HepG2 (cell line): ENCODE measurements at regions not wholly inside any gene's neighbourhood (a gene's known extent, or its start where the extent isn't known, plus 50 kb on each side); places are given as distances from the start of the nearest gene placed in this dataset.

Source experiments
- ATAC-seq: fragments of 200-7000 bp; cut with Tn5 transposase; 3 replicates; pipeline ENCODE4 v1.9.1; 2020; ENCODE audit warnings: mild to moderate bottlenecking, moderate library complexity
- BruUV-seq: library from RNA; stranded (reverse); fragments of 400-500 nt; replicated peaks from 2 replicates; lab custom pipeline; 2021; lab: Mats Ljungman, UMichigan
- CTCF ChIA-PET: fragments of 300-600 bp; formaldehyde crosslinking; extraction: SDS; loops from one replicate; lab custom pipeline; 2021; ENCODE audit warnings: low total read pairs, inconsistent platforms, low intra/inter-chr PET ratio; lab: Yijun Ruan, JAX
- POLR2A ChIA-PET: fragments of 350-600 bp; sonication (Branson Sonifier 250); formaldehyde crosslinking; loops from one replicate; lab custom pipeline; 2020; ENCODE audit warnings: antibody characterized with exemption, inconsistent platforms; lab: Yijun Ruan, JAX
- DNase-seq: peaks from one replicate; pipeline ENCODE4 v3.0.0-alpha.2; 2015; ENCODE audit warnings: low spot score
- FAIRE-seq: peaks from 3 replicates; lab custom pipeline; 2011; peaks lifted over from hg19 to GRCh38; lab: Jason Lieb, UNC
- H2AFZ ChIP-seq: one replicate; pipeline ENCODE4 v1.6.1; 2011; ENCODE audit warnings: low read length, inconsistent platforms
- H3K27ac ChIP-seq: fragments of 300-600 bp; 3 replicates; pipeline ENCODE4 v1.8.0; 2011; ENCODE audit warnings: mixed run types, mild to moderate bottlenecking, mixed read lengths, low read length, inconsistent platforms; ENCODE audit not compliant: insufficient read depth; ENCODE audit errors: extremely low read length
- H3K27me3 ChIP-seq, 2 experiments: fragments of 200-600 bp in 1 of 2; 2 replicates in 1 of 2; 3 replicates in 1 of 2; pipeline versions ENCODE4 v1.6.0 to v1.8.0; 2011; ENCODE audit warnings: low read length in 2 of 2, mild to moderate bottlenecking in 2 of 2, moderate library complexity in 2 of 2, inconsistent platforms in 1 of 2; ENCODE audit not compliant: insufficient read depth in 2 of 2, control insufficient read depth in 1 of 2
- H3K36me3 ChIP-seq, 2 experiments: fragments of 200-600 bp in 1 of 2; replicated peaks in 1 of 2; 2 replicates in 1 of 2; 3 replicates in 1 of 2; pipeline versions ENCODE4 v1.5.1 to v1.8.0; 2011; ENCODE audit warnings: low read length in 2 of 2, inconsistent platforms in 1 of 2; ENCODE audit not compliant: insufficient read depth in 2 of 2, control insufficient read depth in 1 of 2
- H3K4me1 ChIP-seq: 2 replicates; pipeline ENCODE4 v1.5.1; 2012; ENCODE audit warnings: low read length, inconsistent platforms; ENCODE audit not compliant: insufficient read depth
- H3K4me2 ChIP-seq: 2 replicates; pipeline ENCODE4 v1.6.0; 2011; ENCODE audit warnings: low read depth, low read length, inconsistent platforms
- H3K4me3 ChIP-seq, 3 experiments: fragments of 200-600 bp in 1 of 3; sonication (generic), shearing (Covaris generic) in 1 of 3; replicated peaks in 1 of 3; 2 replicates each; pipeline ENCODE4 v1.5.1; 2011 to 2016; ENCODE audit warnings: low read length in 3 of 3, inconsistent platforms in 2 of 3, low read depth in 2 of 3, mild to moderate bottlenecking in 2 of 3, control low read depth in 1 of 3, mixed read lengths in 1 of 3; ENCODE audit not compliant: insufficient read depth in 1 of 3
- H3K79me2 ChIP-seq: one replicate; pipeline ENCODE4 v1.6.1; 2011; ENCODE audit warnings: low read length, inconsistent platforms; ENCODE audit not compliant: insufficient read depth
- H3K9ac ChIP-seq: 2 replicates; pipeline ENCODE4 v1.6.0; 2011; ENCODE audit warnings: mild to moderate bottlenecking, low read depth, low read length, inconsistent platforms; ENCODE audit not compliant: insufficient read depth
- H3K9me3 ChIP-seq: 2 replicates; pipeline ENCODE4 v1.5.1; 2012; ENCODE audit warnings: mild to moderate bottlenecking, low read length
- H4K20me1 ChIP-seq: 2 replicates; pipeline ENCODE4 v1.6.0; 2011; ENCODE audit warnings: inconsistent platforms, mild to moderate bottlenecking, low read length, moderate library complexity; ENCODE audit not compliant: insufficient read depth
- ASH2L ChIP-seq: fragments of 300-600, 200-600 bp; sonication (generic); IDR thresholded peaks from 2 replicates; pipeline ENCODE4 v1.7.0; 2017; ENCODE audit warnings: low read depth, mild to moderate bottlenecking, moderate library complexity, mixed read lengths, low read length; ENCODE audit not compliant: insufficient read length
- E2F5 ChIP-seq: sonication (generic); formaldehyde crosslinking; conservative IDR thresholded peaks from 2 replicates; pipeline ENCODE4 v1.4.0; 2020; ENCODE audit warnings: missing genetic modification reagents
- HOXA3 ChIP-seq: sonication (generic); formaldehyde crosslinking; IDR thresholded peaks from 2 replicates; pipeline ENCODE4 v1.5.0; 2020; ENCODE audit warnings: missing genetic modification reagents
- NFKBIZ ChIP-seq: IDR thresholded peaks from 2 replicates; pipeline ENCODE4 v1.6.1; 2018; ENCODE audit warnings: missing genetic modification reagents, missing compliant biosample characterization
- SMARCC2 ChIP-seq: fragments of 450-650 bp; IDR thresholded peaks from 2 replicates; pipeline ENCODE4 v1.6.1; 2017; ENCODE audit warnings: antibody characterized with exemption, mild to moderate bottlenecking
- USF2 ChIP-seq, 2 experiments: sonication (generic) in 1 of 2; formaldehyde crosslinking in 1 of 2; IDR thresholded peaks; 2 replicates each; pipeline versions ENCODE4 v1.5.1 to v1.6.1; 2011 to 2020; ENCODE audit warnings: borderline replicate concordance in 1 of 2, low read depth in 1 of 2, low read length in 1 of 2, mild to moderate bottlenecking in 1 of 2, missing genetic modification reagents in 1 of 2, moderate library complexity in 1 of 2
- ZNF205 ChIP-seq: IDR thresholded peaks from 2 replicates; pipeline ENCODE4 v1.6.1; 2018; ENCODE audit warnings: missing biosample characterization, missing genetic modification reagents
- ZNF503 ChIP-seq: sonication (generic); formaldehyde crosslinking; IDR thresholded peaks from 2 replicates; pipeline ENCODE4 v1.4.0; 2020; ENCODE audit warnings: missing genetic modification reagents
- ZNF558 ChIP-seq: sonication (generic); formaldehyde crosslinking; IDR thresholded peaks from 2 replicates; pipeline ENCODE4 v1.9.0; 2022; ENCODE audit warnings: mild to moderate bottlenecking, missing genetic modification reagents, borderline replicate concordance
- ZNF629 ChIP-seq: sonication (generic); formaldehyde crosslinking; conservative IDR thresholded peaks from 2 replicates; pipeline ENCODE4 v1.5.0; 2020; ENCODE audit warnings: missing genetic modification reagents
- ZNF777 ChIP-seq: sonication (generic); formaldehyde crosslinking; IDR thresholded peaks from 2 replicates; pipeline ENCODE4 v1.4.0; 2020; ENCODE audit warnings: missing genetic modification reagents
- ZNF850 ChIP-seq: sonication (generic); formaldehyde crosslinking; conservative IDR thresholded peaks from 2 replicates; pipeline ENCODE4 v1.9.0; 2021; ENCODE audit warnings: mild to moderate bottlenecking, missing genetic modification reagents
- ZSCAN20 ChIP-seq: sonication (generic); formaldehyde crosslinking; IDR thresholded peaks from 2 replicates; pipeline ENCODE4 v1.4.0; 2020; ENCODE audit warnings: missing genetic modification reagents, mild to moderate bottlenecking, borderline replicate concordance
- WGBS: methylation state at CpG from one replicate; pipeline ENCODE4 v1.1.6; 2017; ENCODE audit warnings: low lambda C conversion rate; 5-methylcytosine and 5-hydroxymethylcytosine counted together
- in situ Hi-C: cut with HindIII; loops from 2 replicates; pipeline ENCODE4 v1.10.0; 2017; ENCODE audit warnings: low pct_unique_long_range_greater_than_20kb; ENCODE audit not compliant: extremely low pct_ligation_motif_present
- intact Hi-C: fragments of 100-400 bp; cut with micrococcal nuclease; formaldehyde crosslinking; loops from one replicate; pipeline ENCODE4 v1.10.0; 2022; ENCODE audit not compliant: unreplicated experiment

- Histone ChIP-seq H3K36me3 (peaks cover 0 to 3% of the 10 kb centered on the region in 2 experiments; a peak in 1 of 5 replicates), H3K9ac (no peak overlapping the region), H3K27me3 (no peaks in the 10 kb centered on the region), H3K27ac (no peak overlapping the region), H3K4me1 (no peaks in the 10 kb centered on the region), H3K4me2 (no peak overlapping the region), H3K9me3 (peaks cover 18% of the 10 kb centered on the region), H3K79me2 (no peaks in the 10 kb centered on the region), H3K4me3 (no peak overlapping the region), H2AFZ (no peak overlapping the region), H4K20me1 (no peaks in the 10 kb centered on the region)
- FAIRE-seq: no peak
- CTCF ChIA-PET: no interaction called here
- DNase-seq: no peak
- POLR2A ChIA-PET: no interaction called here
- no peak for ATAC-seq
- BruUV-seq: no TSS peak
- in situ Hi-C loops (no loop called here), intact Hi-C loops (no loop called here)
- TF ChIP-seq NFKBIZ (CRISPR knock-in tag) (no peak), ASH2L (no peak), E2F5 (no peak), ZNF777 (no peak)
These were observed 136.4 kb upstream of the ODAD2 start for GRCh38 chr10:28135258-28135657.

GRCh38 chr10:28130267-28130666, 131.4 kb upstream of the ODAD2 start:
- no peak overlapping the region for H3K9ac ChIP-seq
- no peak overlapping the region for H2AFZ ChIP-seq
- ATAC-seq: no peak
- no peak for FAIRE-seq
- BruUV-seq: no TSS peak
- H3K9me3 ChIP-seq: no peaks in the 10 kb centered on the region
- POLR2A ChIA-PET: no interaction called here
- no peaks in the 10 kb centered on the region for H3K79me2 ChIP-seq
- no peaks in the 10 kb centered on the region for H3K4me1 ChIP-seq
- intact Hi-C loops (no loop called here), in situ Hi-C loops (no loop called here)
- H3K27ac ChIP-seq: no peak overlapping the region
- H3K4me3 ChIP-seq: no peak overlapping the region
- no peaks in the 10 kb centered on the region for H4K20me1 ChIP-seq
- 91% methylated on average over 3 of the region's 3 CpGs for WGBS
- DNase-seq: no peak
- no peak overlapping the region for H3K4me2 ChIP-seq
- H3K36me3 ChIP-seq: peaks cover 0 to 8% of the 10 kb centered on the region in 2 experiments; a peak in 1 of 5 replicates
- CTCF ChIA-PET: no interaction called here
- no peaks in the 10 kb centered on the region for H3K27me3 ChIP-seq
- no peak for TF ChIP-seq ZNF205 (CRISPR knock-in tag)
- no peak for TF ChIP-seq ZNF558 (CRISPR knock-in tag)
- no peak for TF ChIP-seq SMARCC2
- TF ChIP-seq ZNF503 (CRISPR knock-in tag): no peak
- TF ChIP-seq ZNF850: no peak
- TF ChIP-seq ZNF629 (CRISPR knock-in tag): no peak
- no peak for TF ChIP-seq ZSCAN20 (CRISPR knock-in tag)
- TF ChIP-seq USF2 (IDR thresholded peaks at IDR 0.05; ENCODE audit: low read depth, low read length): no peak
- TF ChIP-seq USF2 (CRISPR knock-in tag; IDR thresholded peaks at IDR 0.05; ENCODE audit: borderline replicate concordance): no peak
- TF ChIP-seq HOXA3 (CRISPR knock-in tag): no peak
